CD4-positive, alpha-beta T cell (primary cell): ENCODE measurements at regions not wholly inside any gene's neighbourhood (a gene's known extent, or its start where the extent isn't known, plus 50 kb on each side); places are given as distances from the start of the nearest gene placed in this dataset.

ENCODE experiments used
- ATAC-seq: fragments of 200-7000 bp; cut with Tn5 transposase; one replicate; pipeline ENCODE4 v1.10.0; 2022; ENCODE audit warnings: mild to moderate bottlenecking; ENCODE audit not compliant: poor library complexity
- CTCF ChIA-PET: fragments of 350-600 bp; sonication (Branson Sonifier 250); formaldehyde crosslinking; loops from one replicate; lab custom pipeline; 2021; ENCODE audit warnings: antibody characterized with exemption, inconsistent platforms; lab: Charles Lee
- POLR2A ChIA-PET: fragments of 350-600 bp; sonication (Branson Sonifier 250); formaldehyde crosslinking; loops from one replicate; lab custom pipeline; 2021; ENCODE audit warnings: antibody characterized with exemption, inconsistent platforms; lab: Charles Lee
- DNase-seq, 14 experiments: peaks; one replicate each; pipeline ENCODE4 v3.0.0-alpha.2; 2013 to 2020; ENCODE audit warnings: mixed read lengths in 2 of 14
- H3K27ac ChIP-seq, 2 donors: one replicate each; pipeline versions ENCODE4 v1.5.1 to v1.7.0; 2013; ENCODE audit warnings: low read length in 2 of 2, low read depth in 1 of 2, mild to moderate bottlenecking in 1 of 2
- H3K27me3 ChIP-seq, 2 experiments: 1 replicate in 1 of 2; 2 replicates in 1 of 2; pipeline versions ENCODE4 v1.6.1 to v1.7.0; 2013; ENCODE audit warnings: low read length in 2 of 2, control low read depth in 1 of 2, mild to moderate bottlenecking in 1 of 2, moderate library complexity in 1 of 2; ENCODE audit not compliant: insufficient read depth in 2 of 2, control insufficient read depth in 1 of 2
- H3K36me3 ChIP-seq: one replicate; pipeline ENCODE4 v1.6.1; 2013; ENCODE audit warnings: low read length, control low read depth; ENCODE audit not compliant: insufficient read depth
- H3K4me1 ChIP-seq: one replicate; pipeline ENCODE4 v1.6.1; 2013; ENCODE audit warnings: low read length, control low read depth; ENCODE audit not compliant: insufficient read depth
- H3K4me3 ChIP-seq: one replicate; pipeline ENCODE4 v1.5.1; 2013; ENCODE audit warnings: mild to moderate bottlenecking, low read length, moderate library complexity
- H3K9me3 ChIP-seq, 2 experiments: 1 replicate in 1 of 2; 2 replicates in 1 of 2; pipeline versions ENCODE4 v1.6.1 to v1.7.0; 2013; ENCODE audit warnings: low read length in 2 of 2, mild to moderate bottlenecking in 2 of 2, control low read depth in 1 of 2, moderate library complexity in 1 of 2; ENCODE audit not compliant: control insufficient read depth in 1 of 2, insufficient read depth in 1 of 2
- H3K27ac Mint-ChIP-seq: one replicate; pipeline ENCODE4 v1.8.0; 2020; ENCODE audit warnings: mixed read lengths
- H3K27me3 Mint-ChIP-seq: one replicate; pipeline ENCODE4 v1.8.0; 2021; ENCODE audit warnings: mixed read lengths
- H3K36me3 Mint-ChIP-seq: one replicate; pipeline ENCODE4 v1.8.0; 2021; ENCODE audit warnings: low read depth, mixed read lengths
- H3K4me1 Mint-ChIP-seq: one replicate; pipeline ENCODE4 v1.8.0; 2021; ENCODE audit warnings: low read depth, mixed read lengths
- H3K4me3 Mint-ChIP-seq: one replicate; pipeline ENCODE4 v1.8.0; 2020; ENCODE audit warnings: mild to moderate bottlenecking, mixed read lengths
- H3K9me3 Mint-ChIP-seq: one replicate; pipeline ENCODE4 v1.8.0; 2020; ENCODE audit warnings: mixed read lengths
- CTCF ChIP-seq: fragments of 200-600 bp; IDR thresholded peaks from one replicate; pipeline ENCODE4 v1.8.0; 2022; ENCODE audit warnings: antibody characterized with exemption, mild to moderate bottlenecking
- intact Hi-C, 2 experiments: fragments of 100-400 bp; cut with DNase I in 1 of 2; cut with micrococcal nuclease in 1 of 2; formaldehyde crosslinking; loops; one replicate each; pipeline versions ENCODE4 v1.15.1 to v1.9.0; 2023 to 2025; cut with DNase I, micrococcal nuclease

- no peak overlapping the region for H3K27ac Mint-ChIP-seq
- ChIA-PET POLR2A (no interaction called here), CTCF (no interaction called here)
These were observed 51.6 kb upstream of the TAF1B start for GRCh38 chr2:9791711-9792110.

GRCh38 chr2:9793156-9793917 is 49.9 kb upstream of the TAF1B start:
- Mint-ChIP-seq H3K27ac (no peak overlapping the region), H3K9me3 (no peaks in the 10 kb centered on the region), H3K4me1 (no peaks in the 10 kb centered on the region), H3K27me3 (no peaks in the 10 kb centered on the region), H3K36me3 (no peaks in the 10 kb centered on the region), H3K4me3 (no peak overlapping the region)
- TF ChIP-seq CTCF: no peak
- Histone ChIP-seq H3K36me3 (no peaks in the 10 kb centered on the region), H3K4me3 (no peak overlapping the region), H3K27me3 (no peaks in the 10 kb centered on the region), H3K4me1 (peaks cover 9% of the 10 kb centered on the region), H3K9me3 (peaks cover 0 to 8% of the 10 kb centered on the region in 2 experiments), H3K27ac (no peak overlapping the region)
- ATAC-seq (no peak), DNase-seq (no peak)
- ChIA-PET POLR2A (no interaction called here), CTCF (interaction anchor here (1.5 kb wide), 1 partner anchor 23 kb away, joined by 3 read pairs; no protein-coding TSS in a partner anchor)
- intact Hi-C loops: no loop called here

More at GRCh38 chr2:9791711-9792110, 51.6 kb upstream of the TAF1B start:
- H3K9me3 Mint-ChIP-seq: no peaks in the 10 kb centered on the region
- no peak overlapping the region for H3K4me3 Mint-ChIP-seq
- no peak for TF ChIP-seq CTCF
- H3K27me3 Mint-ChIP-seq: no peaks in the 10 kb centered on the region
- Histone ChIP-seq H3K9me3 (peaks cover 0 to 13% of the 10 kb centered on the region in 2 experiments), H3K27me3 (no peaks in the 10 kb centered on the region), H3K36me3 (no peaks in the 10 kb centered on the region), H3K4me1 (peaks cover 16% of the 10 kb centered on the region), H3K4me3 (no peak overlapping the region), H3K27ac (no peak overlapping the region)
- H3K36me3 Mint-ChIP-seq: no peaks in the 10 kb centered on the region
- H3K4me1 Mint-ChIP-seq: peaks cover 7% of the 10 kb centered on the region
- DNase-seq (no peak), ATAC-seq (no peak)
- intact Hi-C loops: no loop called here
